ENCODE measurements at regions not wholly inside any gene's neighbourhood (a gene's known extent, or its start where the extent isn't known, plus 50 kb on each side); places are given as distances from the start of the nearest gene placed in this dataset.

- Histone ChIP-seq H3K36me3 (ENCODE audit: low read length) (no peaks in the 10 kb centered on the region), H2AFZ (ENCODE audit: low read depth, low read length, severe bottlenecking) (no peak overlapping the region), H3K27ac (ENCODE audit: low read depth, low read length) (no peak overlapping the region)
These were observed 223.1 kb upstream of the PDE10A start for GRCh38 chr6:165886169-165886568.

GRCh38 chr6:165884813-165885765, 222.0 kb upstream of the PDE10A start:
- H3K9ac ChIP-seq (ENCODE audit: low read length), result no peak overlapping the region
- H2AFZ ChIP-seq (ENCODE audit: low read depth, low read length, severe bottlenecking), result no peak overlapping the region
- no peak overlapping the region for H3K4me2 ChIP-seq (ENCODE audit: low read depth, low read length, poor library complexity, severe bottlenecking)
- TF ChIP-seq EZH2phosphoT487 (conservative IDR thresholded peaks at IDR 0.05; ENCODE audit: low read length), result no peak
- peak; percentile 64 for TF ChIP-seq CTCF (IDR thresholded peaks at IDR 0.05; ENCODE audit: insufficient read depth, low read length, poor library complexity, severe bottlenecking)
- no peaks in the 10 kb centered on the region for H3K9me3 ChIP-seq (ENCODE audit: insufficient read depth, low read length)
- H3K27me3 ChIP-seq (ENCODE audit: low read length), result no peaks in the 10 kb centered on the region
- no peak overlapping the region for H3K4me3 ChIP-seq (ENCODE audit: insufficient read depth, low read length, poor library complexity, severe bottlenecking)
- H3K9me2 ChIP-seq (replicated peaks; ENCODE audit: insufficient read depth, low read length), result no peaks in the 10 kb centered on the region
- no peaks in the 10 kb centered on the region for H3K79me2 ChIP-seq (ENCODE audit: insufficient read depth, low read length)
- H3K27ac ChIP-seq (ENCODE audit: low read depth, low read length), result no peak overlapping the region
- H3K36me3 ChIP-seq (ENCODE audit: low read length), result no peaks in the 10 kb centered on the region
- H4K20me1 ChIP-seq (ENCODE audit: low read depth, low read length), result no peaks in the 10 kb centered on the region
- H3F3A ChIP-seq (ENCODE audit: insufficient read depth), result no peaks in the 10 kb centered on the region

More at GRCh38 chr6:165886169-165886568, 223.1 kb upstream of the PDE10A start:
- no peaks in the 10 kb centered on the region for H3K27me3 ChIP-seq (ENCODE audit: low read length)
- no peaks in the 10 kb centered on the region for H3F3A ChIP-seq (ENCODE audit: insufficient read depth)
- no peak overlapping the region for H3K4me3 ChIP-seq (ENCODE audit: insufficient read depth, low read length, poor library complexity, severe bottlenecking)
- no peaks in the 10 kb centered on the region for H3K79me2 ChIP-seq (ENCODE audit: insufficient read depth, low read length)
- no peak overlapping the region for H3K9ac ChIP-seq (ENCODE audit: low read length)
- no peak overlapping the region for H3K4me2 ChIP-seq (ENCODE audit: low read depth, low read length, poor library complexity, severe bottlenecking)
- H4K20me1 ChIP-seq (ENCODE audit: low read depth, low read length), result no peaks in the 10 kb centered on the region
- H3K9me2 ChIP-seq (replicated peaks; ENCODE audit: insufficient read depth, low read length), result no peaks in the 10 kb centered on the region
- no peak for TF ChIP-seq EZH2phosphoT487 (conservative IDR thresholded peaks at IDR 0.05; ENCODE audit: low read length)
- TF ChIP-seq CTCF (IDR thresholded peaks at IDR 0.05; ENCODE audit: insufficient read depth, low read length, poor library complexity, severe bottlenecking), result no peak
- H3K9me3 ChIP-seq (ENCODE audit: insufficient read depth, low read length), result no peaks in the 10 kb centered on the region

GRCh38 chr6:165883851-165884640, 221.0 kb upstream of the PDE10A start:
- H3K9me2 ChIP-seq (replicated peaks; ENCODE audit: insufficient read depth, low read length), result no peaks in the 10 kb centered on the region
- no peaks in the 10 kb centered on the region for H3K27me3 ChIP-seq (ENCODE audit: low read length)
- TF ChIP-seq CTCF (IDR thresholded peaks at IDR 0.05; ENCODE audit: insufficient read depth, low read length, poor library complexity, severe bottlenecking), result no peak
- no peak for TF ChIP-seq EZH2phosphoT487 (conservative IDR thresholded peaks at IDR 0.05; ENCODE audit: low read length)
- H3K9me3 ChIP-seq (ENCODE audit: insufficient read depth, low read length), result no peaks in the 10 kb centered on the region
- H3F3A ChIP-seq (ENCODE audit: insufficient read depth), result no peaks in the 10 kb centered on the region
- H3K36me3 ChIP-seq (ENCODE audit: low read length), result no peaks in the 10 kb centered on the region
- no peak overlapping the region for H3K4me3 ChIP-seq (ENCODE audit: insufficient read depth, low read length, poor library complexity, severe bottlenecking)
- H3K4me2 ChIP-seq (ENCODE audit: low read depth, low read length, poor library complexity, severe bottlenecking), result no peak overlapping the region
- H3K9ac ChIP-seq (ENCODE audit: low read length), result no peak overlapping the region
- no peak overlapping the region for H2AFZ ChIP-seq (ENCODE audit: low read depth, low read length, severe bottlenecking)
- H3K79me2 ChIP-seq (ENCODE audit: insufficient read depth, low read length), result no peaks in the 10 kb centered on the region
- no peak overlapping the region for H3K27ac ChIP-seq (ENCODE audit: low read depth, low read length)
- no peaks in the 10 kb centered on the region for H4K20me1 ChIP-seq (ENCODE audit: low read depth, low read length)

Measured in SU-DHL-6 (cell line).